Natural killer cell treated with Interleukin-12 subunit alpha and Interleukin-12 subunit beta and Interleukin-15 and Interleukin-18, amount 100 ng/mL, for 72 hours (primary cell): ENCODE measurements at regions not wholly inside any gene's neighbourhood (a gene's known extent, or its start where the extent isn't known, plus 50 kb on each side); places are given as distances from the start of the nearest gene placed in this dataset.
"Not testable (repeated sequence)": the region's sequence is repeated elsewhere in the genome, so short reads cannot be mapped to it uniquely, and the experiment has no call there.

Experiments used
- ATAC-seq, 2 donors: fragments of 150-1000 bp; cut with Tn5 transposase in 1 of 2; sonication (Bioruptor Pico), chemical (Tn5 transposase) in 1 of 2; 2 replicates each; pipeline ENCODE4 v1.10.0; 2021
- DNase-seq: peaks from one replicate; pipeline ENCODE4 v3.0.0; 2022; ENCODE audit warnings: low spot score
- H3K27ac Mint-ChIP-seq, 2 donors: 1 replicate in 1 of 2; 2 replicates in 1 of 2; pipeline ENCODE4 v1.8.0; 2022; ENCODE audit warnings: mixed read lengths in 2 of 2, mild to moderate bottlenecking in 1 of 2, moderate library complexity in 1 of 2
- H3K27me3 Mint-ChIP-seq, 2 donors: 1 replicate in 1 of 2; 2 replicates in 1 of 2; pipeline ENCODE4 v1.8.0; 2022; ENCODE audit warnings: mixed read lengths in 2 of 2
- H3K36me3 Mint-ChIP-seq: one replicate; pipeline ENCODE4 v1.8.0; 2022; ENCODE audit warnings: mixed read lengths
- H3K4me1 Mint-ChIP-seq, 2 donors: 1 replicate in 1 of 2; 2 replicates in 1 of 2; pipeline ENCODE4 v1.8.0; 2022; ENCODE audit warnings: low read depth in 2 of 2, mixed read lengths in 2 of 2, mild to moderate bottlenecking in 1 of 2
- H3K4me3 Mint-ChIP-seq: one replicate; pipeline ENCODE4 v1.8.0; 2022; ENCODE audit warnings: mixed read lengths
- H3K9me3 Mint-ChIP-seq: 2 replicates; pipeline ENCODE4 v1.8.0; 2022; ENCODE audit warnings: mixed read lengths

DNA sequence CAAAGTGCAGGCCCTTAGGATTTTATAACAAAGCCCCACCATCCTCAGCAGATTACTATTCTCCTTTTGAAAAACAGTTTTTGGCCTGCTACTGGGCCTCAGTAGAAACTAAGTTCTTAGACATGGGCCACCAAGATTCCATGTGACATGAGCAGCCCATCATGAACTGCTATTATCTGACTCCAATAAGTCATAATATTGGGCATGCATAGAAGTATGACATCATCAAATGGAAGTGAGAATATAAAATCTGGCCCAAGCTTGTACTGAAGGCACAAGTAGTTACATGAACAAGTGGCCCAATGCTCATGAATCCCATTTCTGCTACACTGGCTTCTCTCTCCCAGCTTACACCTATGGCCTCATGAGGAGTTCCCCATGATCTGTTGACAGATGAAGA, 404.8 kb downstream of the EPHA5 start:
- peaks cover 16% of the 10 kb centered on the region for H3K9me3 Mint-ChIP-seq
- H3K27ac Mint-ChIP-seq: no peak overlapping the region
- no peaks in the 10 kb centered on the region for H3K27me3 Mint-ChIP-seq
- no peaks in the 10 kb centered on the region for H3K4me1 Mint-ChIP-seq
- DNase-seq (no peak), ATAC-seq (no peak)
- no peak overlapping the region for H3K4me3 Mint-ChIP-seq
- peaks cover 5% of the 10 kb centered on the region for H3K36me3 Mint-ChIP-seq

DNA sequence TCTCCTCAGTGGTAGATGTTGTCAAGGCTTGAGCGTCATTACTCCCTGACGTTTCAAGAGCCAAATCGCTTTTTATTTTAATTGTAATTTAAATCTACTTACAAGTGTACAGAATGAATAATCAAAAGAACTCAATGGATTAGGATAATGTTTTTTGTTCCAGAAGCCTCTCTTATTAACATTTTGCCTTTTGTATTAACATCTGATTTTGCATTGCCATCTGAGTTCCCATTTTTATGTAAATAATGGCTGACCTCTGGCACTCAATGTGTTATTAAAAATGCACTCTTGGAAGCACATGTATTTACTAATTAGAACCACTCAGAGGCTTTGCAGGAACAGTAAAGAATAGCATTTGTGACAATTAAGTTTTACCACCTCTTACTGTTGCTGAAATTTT, 411.0 kb downstream of the EPHA5 start:
- no peaks in the 10 kb centered on the region for H3K36me3 Mint-ChIP-seq
- DNase-seq (no peak), ATAC-seq (no peak)

DNA sequence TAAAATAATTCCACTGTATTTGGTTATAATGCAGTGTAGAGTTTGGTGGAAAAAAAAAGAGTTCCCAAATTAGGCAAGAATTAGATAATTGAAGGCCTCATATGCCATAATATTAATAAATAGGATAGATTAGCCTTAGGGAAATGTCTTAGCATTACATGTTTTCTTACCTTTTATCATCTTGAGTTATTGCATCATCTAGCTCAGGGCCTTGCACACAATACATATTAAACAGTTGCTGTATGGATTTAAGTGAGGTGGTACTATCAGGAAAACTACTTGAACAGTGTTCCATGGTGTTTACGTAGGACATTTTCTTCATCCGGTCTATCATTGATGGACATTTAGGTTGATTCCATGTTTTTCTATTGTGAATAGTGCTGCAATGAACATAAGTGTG, 419.4 kb downstream of the EPHA5 start:
- H3K4me3 Mint-ChIP-seq: no peak overlapping the region
- peaks cover 4% of the 10 kb centered on the region for H3K36me3 Mint-ChIP-seq

More for the DNA sequence above, 411.0 kb downstream of the EPHA5 start:
- no peak overlapping the region for H3K27ac Mint-ChIP-seq
- no peaks in the 10 kb centered on the region for H3K27me3 Mint-ChIP-seq
- no peaks in the 10 kb centered on the region for H3K9me3 Mint-ChIP-seq
- no peak overlapping the region for H3K4me3 Mint-ChIP-seq
- no peaks in the 10 kb centered on the region for H3K4me1 Mint-ChIP-seq

DNA sequence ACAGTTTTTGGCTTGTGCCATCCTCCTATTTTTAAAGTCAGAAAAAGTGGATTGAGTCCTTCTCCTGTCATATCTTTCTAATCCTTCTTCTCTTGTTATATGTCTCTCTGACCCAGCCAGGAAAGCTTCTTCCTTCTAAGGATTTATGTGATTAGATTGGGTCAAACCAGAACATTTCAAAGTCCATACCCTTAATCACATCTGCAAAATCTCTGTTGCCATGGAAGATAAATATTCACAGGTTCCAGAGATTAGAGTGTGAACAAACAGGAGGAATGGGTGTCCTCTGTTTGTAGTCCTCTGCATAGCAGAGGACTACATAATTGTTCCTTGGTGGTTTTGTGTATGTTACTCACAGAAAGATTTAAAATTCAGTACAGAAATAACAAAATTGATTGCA, 421.2 kb downstream of the EPHA5 start:
- H3K4me3 Mint-ChIP-seq: no peak overlapping the region
- no peaks in the 10 kb centered on the region for H3K27me3 Mint-ChIP-seq
- H3K9me3 Mint-ChIP-seq: peaks cover 8% of the 10 kb centered on the region
- H3K4me1 Mint-ChIP-seq: no peaks in the 10 kb centered on the region
- ATAC-seq (no peak), DNase-seq (no peak)
- peaks cover 5% of the 10 kb centered on the region for H3K36me3 Mint-ChIP-seq
- H3K27ac Mint-ChIP-seq: no peak overlapping the region

More for the DNA sequence above, 419.4 kb downstream of the EPHA5 start:
- Mint-ChIP-seq H3K27me3 (no peaks in the 10 kb centered on the region), H3K4me1 (no peaks in the 10 kb centered on the region), H3K9me3 (peaks cover 4% of the 10 kb centered on the region), H3K27ac (no peak overlapping the region)
- DNase-seq (no peak), ATAC-seq (no peak)

DNA sequence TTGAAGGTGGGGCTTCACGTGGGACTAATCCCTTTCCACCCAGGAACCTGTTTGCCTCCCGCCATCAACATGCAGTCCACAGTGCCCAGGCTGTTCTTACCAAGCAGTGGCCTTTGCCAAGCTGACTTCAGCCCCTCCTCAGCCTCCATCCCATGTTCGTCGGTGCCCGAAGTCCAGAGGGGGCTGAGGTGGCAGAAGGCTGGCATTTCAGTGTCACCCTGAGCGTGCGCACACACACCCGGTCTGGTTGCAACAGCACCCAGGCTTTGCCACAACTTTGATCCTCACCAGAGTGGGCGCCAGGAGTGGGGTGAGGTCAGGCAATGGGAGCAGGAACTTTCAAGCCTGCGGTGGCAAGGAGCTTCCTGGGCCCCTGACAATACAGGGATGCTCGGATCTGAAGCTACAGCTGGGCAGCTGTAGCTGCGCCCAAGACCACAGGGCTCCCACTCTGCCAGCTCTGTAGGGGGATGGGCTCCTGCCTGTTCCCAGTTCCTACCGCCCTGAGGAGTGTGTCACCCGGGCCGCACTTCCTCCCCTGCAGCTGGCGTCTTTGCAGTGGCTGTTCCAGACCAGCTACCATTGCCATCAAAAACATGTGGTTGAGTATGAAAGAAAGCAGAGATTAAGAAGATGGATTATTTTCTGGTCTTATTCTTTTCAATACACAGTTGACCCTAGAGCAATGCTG, 428.0 kb downstream of the EPHA5 start:
- no peaks in the 10 kb centered on the region for H3K27me3 Mint-ChIP-seq
- no peak overlapping the region for H3K4me3 Mint-ChIP-seq
- H3K36me3 Mint-ChIP-seq: peaks cover 5% of the 10 kb centered on the region

DNA sequence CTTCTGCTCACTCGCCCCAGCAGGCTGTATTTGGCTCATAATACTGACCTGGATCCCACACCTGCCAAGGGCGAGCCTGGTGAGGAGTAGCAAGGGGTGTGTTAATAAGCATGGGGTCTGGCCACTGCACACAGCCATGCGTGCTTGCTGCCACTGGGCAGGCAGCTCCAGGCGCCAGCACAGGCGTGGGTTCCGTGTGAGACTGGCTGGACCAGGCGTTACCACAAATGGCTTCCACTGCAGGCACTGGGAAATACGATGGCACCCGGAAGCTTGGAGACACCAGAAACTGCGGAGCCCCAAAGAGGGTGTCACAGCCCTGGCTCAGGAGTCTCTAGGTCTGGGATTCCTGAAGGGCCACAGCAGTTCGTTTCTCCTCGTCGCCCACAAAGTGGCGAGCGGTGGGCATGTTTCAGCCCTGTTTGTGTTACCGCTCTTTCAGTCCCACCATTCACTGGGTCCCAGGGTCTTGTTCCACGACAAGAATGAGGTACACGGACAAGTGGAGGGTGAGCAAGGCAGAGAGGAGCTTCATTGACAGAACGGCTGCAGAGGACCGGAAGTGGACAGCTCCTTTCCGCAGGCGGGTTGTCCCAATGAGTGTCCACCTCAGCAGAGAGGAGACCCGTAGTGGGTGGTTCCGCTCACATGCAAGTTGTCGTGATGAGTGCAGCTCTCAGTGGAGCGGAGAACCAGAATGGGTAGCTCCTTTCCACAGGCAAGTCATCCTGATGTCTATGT, 428.9 kb downstream of the EPHA5 start:
- DNase-seq: no peak
- peaks cover 5% of the 10 kb centered on the region for H3K36me3 Mint-ChIP-seq
- no peaks in the 10 kb centered on the region for H3K4me1 Mint-ChIP-seq
- no peaks in the 10 kb centered on the region for H3K27me3 Mint-ChIP-seq
- peaks cover 11% of the 10 kb centered on the region for H3K9me3 Mint-ChIP-seq
- no peak for ATAC-seq
- H3K27ac Mint-ChIP-seq: no peak overlapping the region
- H3K4me3 Mint-ChIP-seq: no peak overlapping the region

More for the DNA sequence above, 428.0 kb downstream of the EPHA5 start:
- Mint-ChIP-seq H3K27ac (no peak overlapping the region), H3K4me1 (no peaks in the 10 kb centered on the region), H3K9me3 (peaks cover 8% of the 10 kb centered on the region)
- DNase-seq (no peak), ATAC-seq (no peak)

DNA sequence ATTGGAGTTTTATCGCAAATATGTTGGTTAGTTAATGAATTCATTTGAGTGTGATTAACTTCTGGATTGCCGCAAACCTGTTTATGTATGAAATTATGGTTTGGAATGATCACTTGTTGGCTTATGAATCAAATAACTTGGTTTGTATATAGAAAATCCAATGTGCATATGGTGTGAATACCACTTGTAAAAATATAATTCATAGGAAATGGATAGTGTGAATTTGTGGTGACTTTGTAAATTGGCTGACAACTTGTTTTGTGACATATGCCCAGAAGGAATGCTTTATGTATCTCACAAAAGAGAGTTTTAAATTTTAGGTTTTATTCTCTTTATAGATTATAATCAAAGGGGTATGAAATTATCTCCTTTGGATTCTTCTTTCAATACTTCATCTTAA, 436.2 kb downstream of the EPHA5 start:
- Mint-ChIP-seq H3K4me3 (no peak overlapping the region), H3K9me3 (peaks cover 7% of the 10 kb centered on the region), H3K4me1 (no peaks in the 10 kb centered on the region), H3K27me3 (no peaks in the 10 kb centered on the region), H3K27ac (no peak overlapping the region), H3K36me3 (no peaks in the 10 kb centered on the region)
- no peak for ATAC-seq
- DNase-seq: no peak

DNA sequence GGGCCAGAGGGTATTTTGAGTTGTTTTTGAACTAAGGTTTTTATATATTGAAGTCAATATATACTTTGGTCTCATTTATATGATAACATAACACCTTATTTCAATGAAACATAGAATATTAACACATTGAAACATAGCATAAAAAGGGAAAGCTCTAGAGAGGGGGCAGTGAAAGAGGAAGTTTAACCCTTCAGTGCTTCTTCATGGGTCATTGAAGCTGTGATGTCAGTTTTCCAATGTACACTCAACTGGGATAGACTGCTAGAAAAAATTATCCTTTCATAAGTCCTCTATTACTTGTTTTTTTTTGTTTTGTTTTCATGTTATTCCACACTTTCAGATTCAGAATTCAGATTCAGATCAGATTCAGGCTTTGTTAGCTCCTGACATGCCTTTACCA, 442.7 kb downstream of the EPHA5 start:
- DNase-seq (no peak), ATAC-seq (no peak)
- Mint-ChIP-seq H3K27ac (no peak overlapping the region), H3K4me3 (no peak overlapping the region), H3K9me3 (peaks cover 9% of the 10 kb centered on the region), H3K4me1 (no peaks in the 10 kb centered on the region), H3K36me3 (no peaks in the 10 kb centered on the region), H3K27me3 (no peaks in the 10 kb centered on the region)

DNA sequence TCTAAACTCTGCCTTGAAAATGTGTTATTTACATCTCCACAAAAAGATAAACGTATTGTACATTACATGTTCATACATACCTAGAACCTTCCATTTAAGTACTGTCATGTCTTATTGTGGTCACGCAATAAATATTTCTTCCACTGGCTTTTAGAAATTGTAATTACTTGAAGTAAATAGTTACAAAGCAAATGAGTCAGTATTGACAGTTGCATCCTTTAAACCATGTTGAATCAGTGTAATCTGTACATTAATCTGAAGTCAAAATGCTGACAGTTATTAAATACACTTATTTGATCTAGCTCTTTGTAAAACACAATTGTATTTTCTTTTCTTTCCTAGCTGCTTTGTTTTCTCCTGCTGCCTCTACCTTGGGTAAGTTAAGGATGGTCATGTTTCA, 446.7 kb downstream of the EPHA5 start:
- no peak overlapping the region for H3K4me3 Mint-ChIP-seq
- H3K36me3 Mint-ChIP-seq: no peaks in the 10 kb centered on the region
- no peak for ATAC-seq
- no peaks in the 10 kb centered on the region for H3K4me1 Mint-ChIP-seq
- peaks cover 12% of the 10 kb centered on the region for H3K9me3 Mint-ChIP-seq
- H3K27me3 Mint-ChIP-seq: no peaks in the 10 kb centered on the region
- H3K27ac Mint-ChIP-seq: no peak overlapping the region
- no peak for DNase-seq

DNA sequence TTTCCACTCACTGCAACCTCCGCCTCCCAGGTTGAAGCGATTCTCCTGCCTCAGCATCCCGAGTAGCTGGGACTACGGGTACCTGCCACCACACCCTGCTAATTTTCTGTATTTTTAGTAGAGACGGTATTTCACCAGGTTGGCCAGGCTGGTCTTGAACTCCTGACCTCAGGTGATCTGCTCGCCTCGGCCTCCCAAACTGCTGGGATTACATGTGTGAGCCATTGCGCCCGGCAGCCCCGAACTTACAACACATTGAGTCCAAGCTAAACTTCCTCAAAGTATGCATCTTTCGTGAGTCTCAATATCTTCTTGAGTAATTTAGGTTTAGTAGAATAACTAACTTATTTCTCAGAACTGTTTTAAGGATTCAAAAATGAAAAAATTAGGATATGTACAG, 447.2 kb downstream of the EPHA5 start:
- H3K36me3 Mint-ChIP-seq, H3K4me1 Mint-ChIP-seq, ATAC-seq, DNase-seq, H3K27ac Mint-ChIP-seq, H3K4me3 Mint-ChIP-seq, H3K27me3 Mint-ChIP-seq: not testable (repeated sequence)
- peaks cover 12% of the 10 kb centered on the region for H3K9me3 Mint-ChIP-seq

DNA sequence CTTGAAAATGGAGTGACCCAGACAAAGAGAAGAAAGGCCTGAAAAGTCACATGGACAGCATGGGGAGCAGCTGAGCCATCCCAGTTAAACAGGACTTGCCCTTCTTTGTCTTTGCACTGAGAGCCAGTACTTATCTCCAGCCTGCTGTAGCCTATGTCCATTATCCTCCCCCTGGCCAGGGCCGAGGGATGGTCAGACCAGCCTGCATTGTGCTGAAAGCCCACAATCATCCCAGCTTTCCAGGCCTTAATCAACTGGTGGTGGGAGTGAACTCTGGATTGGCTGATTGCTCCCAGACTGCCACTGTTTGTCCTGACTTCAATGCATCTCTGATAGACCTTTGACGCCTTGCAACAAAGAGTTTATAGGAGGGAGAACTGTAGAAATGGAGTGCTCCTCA, 453.1 kb downstream of the EPHA5 start:
- peaks cover 15% of the 10 kb centered on the region for H3K9me3 Mint-ChIP-seq
- peaks cover 7% of the 10 kb centered on the region for H3K36me3 Mint-ChIP-seq
- ATAC-seq (no peak), DNase-seq (no peak)
- H3K4me1 Mint-ChIP-seq: no peaks in the 10 kb centered on the region
- H3K27me3 Mint-ChIP-seq: no peaks in the 10 kb centered on the region
- H3K4me3 Mint-ChIP-seq: no peak overlapping the region
- H3K27ac Mint-ChIP-seq: no peak overlapping the region

DNA sequence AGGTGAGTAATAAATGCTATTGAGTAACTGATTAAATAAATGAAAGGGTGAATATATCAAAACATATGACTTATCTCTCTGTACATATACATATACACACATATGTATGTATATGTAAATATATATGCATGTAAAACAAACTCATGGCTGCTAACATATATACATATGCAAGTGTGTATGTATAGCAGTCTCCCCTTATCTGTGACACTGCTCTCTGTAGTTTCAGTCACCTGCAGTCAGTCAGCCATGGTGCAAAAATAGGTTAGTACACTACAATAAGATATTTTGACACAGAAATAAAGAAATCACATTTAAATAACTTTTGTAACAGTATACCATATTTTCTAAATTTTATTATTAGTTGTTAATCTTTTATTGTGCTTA, 467.4 kb downstream of the EPHA5 start:
- H3K4me3 Mint-ChIP-seq: no peak overlapping the region
- no peaks in the 10 kb centered on the region for H3K4me1 Mint-ChIP-seq
- H3K27ac Mint-ChIP-seq: no peak overlapping the region
- peaks cover 11% of the 10 kb centered on the region for H3K9me3 Mint-ChIP-seq
- peaks cover 6% of the 10 kb centered on the region for H3K36me3 Mint-ChIP-seq
- DNase-seq (no peak), ATAC-seq (no peak)
- no peaks in the 10 kb centered on the region for H3K27me3 Mint-ChIP-seq

DNA sequence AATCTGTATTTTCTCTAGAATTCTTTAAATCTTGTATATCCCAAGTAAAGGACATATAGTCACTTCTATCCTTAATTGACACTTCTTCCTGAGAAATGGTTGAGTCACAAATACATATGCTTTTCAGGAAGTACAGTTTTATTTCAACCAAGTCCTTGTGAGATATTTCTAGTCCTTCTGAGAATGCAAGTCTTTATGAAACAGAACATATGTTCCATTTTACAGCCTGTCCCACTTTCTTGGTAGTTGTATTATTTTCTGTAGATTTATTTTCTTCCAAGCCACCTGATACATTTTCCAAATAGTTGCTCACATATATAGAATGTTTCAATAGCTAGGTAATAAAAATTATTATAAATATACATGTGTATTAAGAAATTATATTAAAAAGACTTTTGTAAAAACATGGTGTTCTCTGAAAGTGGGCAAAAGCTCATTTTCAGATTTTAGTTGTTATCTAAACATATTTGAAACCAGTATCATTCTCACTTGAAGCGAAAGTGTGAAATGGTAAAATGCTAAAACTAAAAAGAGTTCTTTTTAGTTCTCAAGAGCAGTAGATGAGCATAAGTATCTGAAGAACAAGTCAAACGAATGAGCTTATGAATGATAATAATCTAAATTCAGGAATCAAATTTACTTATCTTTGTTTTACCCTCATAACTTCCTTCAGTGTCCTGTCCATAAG, 468.0 kb downstream of the EPHA5 start:
- no peaks in the 10 kb centered on the region for H3K27me3 Mint-ChIP-seq
- no peak overlapping the region for H3K27ac Mint-ChIP-seq
- H3K36me3 Mint-ChIP-seq: peaks cover 10% of the 10 kb centered on the region
- DNase-seq (no peak), ATAC-seq (no peak)
- peaks cover 13% of the 10 kb centered on the region for H3K9me3 Mint-ChIP-seq
- H3K4me3 Mint-ChIP-seq: no peak overlapping the region
- H3K4me1 Mint-ChIP-seq: no peaks in the 10 kb centered on the region

DNA sequence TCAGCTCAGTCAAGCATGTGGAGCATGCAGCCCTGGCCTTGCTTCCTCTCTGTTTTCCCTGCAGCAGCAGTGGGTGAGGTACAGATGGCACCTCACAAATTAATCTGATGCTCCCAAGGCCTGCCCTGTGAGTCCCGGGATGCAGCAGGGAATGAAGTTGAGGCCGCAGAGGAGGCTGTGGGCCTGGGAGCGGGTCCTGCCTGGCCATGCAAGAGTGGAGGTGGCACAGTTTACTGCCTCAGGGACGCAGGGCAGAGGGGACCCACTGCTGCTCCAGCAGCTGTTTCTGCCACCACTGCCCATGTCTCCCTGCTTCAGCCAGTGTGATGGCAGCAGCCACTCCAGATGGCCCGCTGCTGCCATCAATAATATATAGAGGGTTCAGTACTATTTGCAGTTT, 474.6 kb downstream of the EPHA5 start:
- DNase-seq (no peak), ATAC-seq (no peak)
- H3K27ac Mint-ChIP-seq: no peak overlapping the region
- peaks cover 4% of the 10 kb centered on the region for H3K36me3 Mint-ChIP-seq
- H3K4me1 Mint-ChIP-seq: no peaks in the 10 kb centered on the region
- H3K27me3 Mint-ChIP-seq: no peaks in the 10 kb centered on the region
- peaks cover 8% of the 10 kb centered on the region for H3K9me3 Mint-ChIP-seq
- H3K4me3 Mint-ChIP-seq: no peak overlapping the region
